CD4-positive, CD25-positive, alpha-beta regulatory T cell (primary cell): ENCODE measurements at regions not wholly inside any gene's neighbourhood (a gene's known extent, or its start where the extent isn't known, plus 50 kb on each side); places are given as distances from the start of the nearest gene placed in this dataset.
"Not testable (repeated sequence)": the region's sequence is repeated elsewhere in the genome, so short reads cannot be mapped to it uniquely, and the experiment has no call there.

ENCODE experiments used
- ATAC-seq, 2 donors: fragments of 150-1000 bp; cut with Tn5 transposase; one replicate each; pipeline ENCODE4 v1.10.0; 2021; ENCODE audit warnings: low read depth in 2 of 2, moderate number of reproducible peaks in 2 of 2, moderate library complexity in 1 of 2
- DNase-seq, 3 donors: peaks; one replicate each; pipeline versions ENCODE4 v3.0.0 to v3.0.0-alpha.2; 2012 to 2022; ENCODE audit warnings: mixed read lengths in 1 of 3
- H3K27ac ChIP-seq: one replicate; pipeline ENCODE4 v1.7.0; 2013; ENCODE audit warnings: mild to moderate bottlenecking, low read length; ENCODE audit not compliant: insufficient read depth, poor library complexity, severe bottlenecking
- H3K27me3 ChIP-seq: one replicate; pipeline ENCODE4 v1.7.0; 2013; ENCODE audit warnings: low read length; ENCODE audit not compliant: control insufficient read depth, insufficient read depth
- H3K36me3 ChIP-seq: one replicate; pipeline ENCODE4 v1.7.0; 2013; ENCODE audit warnings: mild to moderate bottlenecking, low read length, moderate library complexity; ENCODE audit not compliant: control insufficient read depth, insufficient read depth
- H3K4me1 ChIP-seq: 2 replicates; pipeline ENCODE4 v1.7.0; 2013; ENCODE audit warnings: mild to moderate bottlenecking, low read length; ENCODE audit not compliant: insufficient read depth, control insufficient read depth, poor library complexity, severe bottlenecking
- H3K4me3 ChIP-seq: one replicate; pipeline ENCODE4 v1.7.0; 2013; ENCODE audit warnings: low read depth, mild to moderate bottlenecking, low read length, moderate library complexity
- H3K9me3 ChIP-seq, 2 experiments: 1 replicate in 1 of 2; 2 replicates in 1 of 2; pipeline ENCODE4 v1.7.0; 2013; ENCODE audit warnings: low read length in 2 of 2, mild to moderate bottlenecking in 1 of 2, moderate library complexity in 1 of 2; ENCODE audit not compliant: control insufficient read depth in 2 of 2
- H3K27ac Mint-ChIP-seq, 3 donors: one replicate each; pipeline ENCODE4 v1.8.0; 2020 to 2022; ENCODE audit warnings: mild to moderate bottlenecking in 3 of 3, mixed read lengths in 3 of 3, moderate library complexity in 2 of 3
- H3K27me3 Mint-ChIP-seq: one replicate; pipeline ENCODE4 v1.8.0; 2022; ENCODE audit warnings: mild to moderate bottlenecking, mixed read lengths
- H3K36me3 Mint-ChIP-seq: one replicate; pipeline ENCODE4 v1.8.0; 2020; ENCODE audit warnings: mixed read lengths
- H3K4me1 Mint-ChIP-seq, 4 donors: one replicate each; pipeline ENCODE4 v1.8.0; 2020 to 2022; ENCODE audit warnings: mixed read lengths in 4 of 4, mild to moderate bottlenecking in 1 of 4
- H3K4me3 Mint-ChIP-seq, 4 donors: one replicate each; pipeline ENCODE4 v1.8.0; 2020 to 2022; ENCODE audit warnings: mild to moderate bottlenecking in 4 of 4, mixed read lengths in 4 of 4, moderate library complexity in 3 of 4
- H3K9me3 Mint-ChIP-seq, 7 donors: one replicate each; pipeline ENCODE4 v1.8.0; 2020 to 2022; ENCODE audit warnings: mixed read lengths in 7 of 7, mild to moderate bottlenecking in 3 of 7, moderate library complexity in 2 of 7

- Mint-ChIP-seq H3K27ac (peak overlapping the region in 2 of 3 donors; percentile 12 to 39), H3K36me3 (no peaks in the 10 kb centered on the region), H3K27me3 (peaks cover 14% of the 10 kb centered on the region), H3K4me3 (peak overlapping the region in 3 of 4 donors; percentile 78 to 83 (median 78)), H3K4me1 (no peaks in the 10 kb centered on the region), H3K9me3 (peaks cover 0 to 3% (median 0%) of the 10 kb centered on the region in 7 donors)
- no peak for ATAC-seq
- Histone ChIP-seq H3K27me3 (no peaks in the 10 kb centered on the region), H3K4me3 (peak overlapping the region; percentile 75), H3K9me3 (no peaks in the 10 kb centered on the region), H3K36me3 (no peaks in the 10 kb centered on the region), H3K27ac (no peak overlapping the region), H3K4me1 (no peaks in the 10 kb centered on the region)
- peak in 2 of 3 donors; percentile 26 to 67 for DNase-seq
Measured at GRCh38 chr4:72701987-72702819, 133.2 kb upstream of the ADAMTS3 start.

- DNase-seq (no peak), ATAC-seq (no peak)
- Histone ChIP-seq H3K27me3 (no peaks in the 10 kb centered on the region), H3K4me3 (no peak overlapping the region), H3K9me3 (no peaks in the 10 kb centered on the region), H3K27ac (no peak overlapping the region), H3K4me1 (no peaks in the 10 kb centered on the region), H3K36me3 (no peaks in the 10 kb centered on the region)
- no peaks in the 10 kb centered on the region for H3K27me3 Mint-ChIP-seq
- H3K4me1 Mint-ChIP-seq = no peaks in the 10 kb centered on the region
- H3K4me3 Mint-ChIP-seq = no peak overlapping the region
- H3K9me3 Mint-ChIP-seq = peaks cover 0 to 9% (median 1%) of the 10 kb centered on the region in 7 donors
- no peaks in the 10 kb centered on the region for H3K36me3 Mint-ChIP-seq
- no peak overlapping the region for H3K27ac Mint-ChIP-seq
Measured at GRCh38 chr4:72690771-72691170, 121.8 kb upstream of the ADAMTS3 start.

GRCh38 chr4:72689923-72690322, 120.9 kb upstream of the ADAMTS3 start:
- no peaks in the 10 kb centered on the region for H3K27me3 Mint-ChIP-seq
- no peak overlapping the region for H3K27ac ChIP-seq
- peaks cover 0 to 9% (median 1%) of the 10 kb centered on the region in 7 donors for H3K9me3 Mint-ChIP-seq
- no peaks in the 10 kb centered on the region for H3K27me3 ChIP-seq
- no peaks in the 10 kb centered on the region for H3K4me1 Mint-ChIP-seq
- DNase-seq = no peak
- no peak for ATAC-seq
- no peak overlapping the region for H3K4me3 ChIP-seq
- no peaks in the 10 kb centered on the region for H3K9me3 ChIP-seq
- H3K4me1 ChIP-seq = no peaks in the 10 kb centered on the region
- H3K36me3 Mint-ChIP-seq = no peaks in the 10 kb centered on the region
- H3K36me3 ChIP-seq = no peaks in the 10 kb centered on the region
- H3K4me3 Mint-ChIP-seq = no peak overlapping the region
- no peak overlapping the region for H3K27ac Mint-ChIP-seq

- H3K27ac ChIP-seq, H3K27ac Mint-ChIP-seq, H3K27me3 ChIP-seq, H3K36me3 Mint-ChIP-seq, ATAC-seq, H3K36me3 ChIP-seq, H3K4me1 Mint-ChIP-seq, H3K9me3 ChIP-seq, H3K4me3 ChIP-seq, DNase-seq, H3K27me3 Mint-ChIP-seq, H3K4me1 ChIP-seq, H3K4me3 Mint-ChIP-seq: not testable (repeated sequence)
- H3K9me3 Mint-ChIP-seq = peaks cover 0 to 14% (median 5%) of the 10 kb centered on the region in 7 donors
Measured at GRCh38 chr4:72686390-72686789, 117.4 kb upstream of the ADAMTS3 start.

GRCh38 chr4:72679666-72680065, 110.6 kb upstream of the ADAMTS3 start:
- Mint-ChIP-seq H3K4me1 (no peaks in the 10 kb centered on the region), H3K36me3 (no peaks in the 10 kb centered on the region), H3K27me3 (no peaks in the 10 kb centered on the region), H3K4me3 (no peak overlapping the region), H3K9me3 (peaks cover 0 to 8% (median 5%) of the 10 kb centered on the region in 7 donors), H3K27ac (no peak overlapping the region)
- no peak overlapping the region for H3K4me3 ChIP-seq
- H3K36me3 ChIP-seq = no peaks in the 10 kb centered on the region
- no peaks in the 10 kb centered on the region for H3K4me1 ChIP-seq
- no peaks in the 10 kb centered on the region for H3K27me3 ChIP-seq
- no peak for DNase-seq
- H3K9me3 ChIP-seq = no peaks in the 10 kb centered on the region
- H3K27ac ChIP-seq = no peak overlapping the region
- no peak for ATAC-seq

- Mint-ChIP-seq H3K36me3 (no peaks in the 10 kb centered on the region), H3K27me3 (no peaks in the 10 kb centered on the region), H3K4me1 (no peaks in the 10 kb centered on the region), H3K9me3 (peaks cover 0 to 4% (median 3%) of the 10 kb centered on the region in 7 donors), H3K4me3 (no peak overlapping the region), H3K27ac (no peak overlapping the region)
- ATAC-seq (no peak), DNase-seq (no peak)
- H3K4me1 ChIP-seq = no peaks in the 10 kb centered on the region
- H3K36me3 ChIP-seq = no peaks in the 10 kb centered on the region
- H3K27me3 ChIP-seq = no peaks in the 10 kb centered on the region
- H3K9me3 ChIP-seq = no peaks in the 10 kb centered on the region
- H3K4me3 ChIP-seq = no peak overlapping the region
- no peak overlapping the region for H3K27ac ChIP-seq
Measured at GRCh38 chr4:72677886-72678285, 108.9 kb upstream of the ADAMTS3 start.

- no peak overlapping the region for H3K4me3 Mint-ChIP-seq
- no peak for ATAC-seq
- H3K27me3 Mint-ChIP-seq = no peaks in the 10 kb centered on the region
Measured at GRCh38 chr4:72677265-72677664, 108.2 kb upstream of the ADAMTS3 start.

GRCh38 chr4:72671980-72672379, 103.0 kb upstream of the ADAMTS3 start:
- H3K9me3 ChIP-seq = no peaks in the 10 kb centered on the region
- H3K27ac Mint-ChIP-seq = no peak overlapping the region

More at GRCh38 chr4:72677265-72677664, 108.2 kb upstream of the ADAMTS3 start:
- no peaks in the 10 kb centered on the region for H3K9me3 ChIP-seq
- Mint-ChIP-seq H3K4me1 (no peaks in the 10 kb centered on the region), H3K36me3 (no peaks in the 10 kb centered on the region), H3K9me3 (peaks cover 0 to 4% (median under 1%) of the 10 kb centered on the region in 7 donors), H3K27ac (no peak overlapping the region)
- H3K27me3 ChIP-seq = no peaks in the 10 kb centered on the region
- H3K36me3 ChIP-seq = no peaks in the 10 kb centered on the region
- H3K4me1 ChIP-seq = no peaks in the 10 kb centered on the region
- H3K4me3 ChIP-seq = no peak overlapping the region
- no peak overlapping the region for H3K27ac ChIP-seq
- no peak for DNase-seq

More at GRCh38 chr4:72671980-72672379, 103.0 kb upstream of the ADAMTS3 start:
- Histone ChIP-seq H3K27ac (no peak overlapping the region), H3K27me3 (no peaks in the 10 kb centered on the region), H3K36me3 (no peaks in the 10 kb centered on the region), H3K4me1 (no peaks in the 10 kb centered on the region), H3K4me3 (no peak overlapping the region)
- peaks cover 0 to 4% (median 0%) of the 10 kb centered on the region in 7 donors for H3K9me3 Mint-ChIP-seq
- no peaks in the 10 kb centered on the region for H3K4me1 Mint-ChIP-seq
- no peak overlapping the region for H3K4me3 Mint-ChIP-seq
- DNase-seq (no peak), ATAC-seq (no peak)
- H3K27me3 Mint-ChIP-seq = no peaks in the 10 kb centered on the region
- H3K36me3 Mint-ChIP-seq = no peaks in the 10 kb centered on the region
